ENCODE measurements at regions not wholly inside any gene's neighbourhood (a gene's known extent, or its start where the extent isn't known, plus 50 kb on each side); places are given as distances from the start of the nearest gene placed in this dataset.

GRCh38 chrX:39848243-39848642 is 249.5 kb downstream of the BCOR start:
- no peaks in the 10 kb centered on the region for H3K27me3 ChIP-seq (ENCODE audit: insufficient read depth, low read length)
- no peaks in the 10 kb centered on the region for H3K36me3 ChIP-seq (ENCODE audit: insufficient read depth, low read length)
- H3F3A ChIP-seq (ENCODE audit: insufficient read depth, low read length) = no peaks in the 10 kb centered on the region
- H3K4me1 ChIP-seq (ENCODE audit: insufficient read depth, low read length, severe bottlenecking) = peaks cover 5% of the 10 kb centered on the region
- no peak overlapping the region for H2AFZ ChIP-seq (ENCODE audit: low read length)
- no peaks in the 10 kb centered on the region for H3K79me2 ChIP-seq (ENCODE audit: insufficient read depth, low read length)
- H3K27ac ChIP-seq (ENCODE audit: low read depth, low read length, poor library complexity, severe bottlenecking) = no peak overlapping the region
- H3K9me2 ChIP-seq (ENCODE audit: low read depth, low read length) = no peaks in the 10 kb centered on the region
- H3K4me3 ChIP-seq (ENCODE audit: low read depth, low read length, poor library complexity, severe bottlenecking) = no peak overlapping the region
- no peak overlapping the region for H3K9ac ChIP-seq (ENCODE audit: low read length)
- no peak overlapping the region for H3K4me2 ChIP-seq (ENCODE audit: low read length)
- TF ChIP-seq, protein P1, sequence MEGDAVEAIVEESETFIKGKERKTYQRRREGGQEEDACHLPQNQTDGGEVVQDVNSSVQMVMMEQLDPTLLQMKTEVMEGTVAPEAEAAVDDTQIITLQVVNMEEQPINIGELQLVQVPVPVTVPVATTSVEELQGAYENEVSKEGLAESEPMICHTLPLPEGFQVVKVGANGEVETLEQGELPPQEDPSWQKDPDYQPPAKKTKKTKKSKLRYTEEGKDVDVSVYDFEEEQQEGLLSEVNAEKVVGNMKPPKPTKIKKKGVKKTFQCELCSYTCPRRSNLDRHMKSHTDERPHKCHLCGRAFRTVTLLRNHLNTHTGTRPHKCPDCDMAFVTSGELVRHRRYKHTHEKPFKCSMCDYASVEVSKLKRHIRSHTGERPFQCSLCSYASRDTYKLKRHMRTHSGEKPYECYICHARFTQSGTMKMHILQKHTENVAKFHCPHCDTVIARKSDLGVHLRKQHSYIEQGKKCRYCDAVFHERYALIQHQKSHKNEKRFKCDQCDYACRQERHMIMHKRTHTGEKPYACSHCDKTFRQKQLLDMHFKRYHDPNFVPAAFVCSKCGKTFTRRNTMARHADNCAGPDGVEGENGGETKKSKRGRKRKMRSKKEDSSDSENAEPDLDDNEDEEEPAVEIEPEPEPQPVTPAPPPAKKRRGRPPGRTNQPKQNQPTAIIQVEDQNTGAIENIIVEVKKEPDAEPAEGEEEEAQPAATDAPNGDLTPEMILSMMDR (IDR thresholded peaks at IDR 0.05; ENCODE audit: low read length) = no peak
- TF ChIP-seq EZH2 (IDR thresholded peaks at IDR 0.05; ENCODE audit: borderline replicate concordance, low read length) = no peak
- H4K20me1 ChIP-seq (ENCODE audit: insufficient read depth, low read length) = no peaks in the 10 kb centered on the region
- no peaks in the 10 kb centered on the region for H3K9me3 ChIP-seq (ENCODE audit: low read length)

DNA sequence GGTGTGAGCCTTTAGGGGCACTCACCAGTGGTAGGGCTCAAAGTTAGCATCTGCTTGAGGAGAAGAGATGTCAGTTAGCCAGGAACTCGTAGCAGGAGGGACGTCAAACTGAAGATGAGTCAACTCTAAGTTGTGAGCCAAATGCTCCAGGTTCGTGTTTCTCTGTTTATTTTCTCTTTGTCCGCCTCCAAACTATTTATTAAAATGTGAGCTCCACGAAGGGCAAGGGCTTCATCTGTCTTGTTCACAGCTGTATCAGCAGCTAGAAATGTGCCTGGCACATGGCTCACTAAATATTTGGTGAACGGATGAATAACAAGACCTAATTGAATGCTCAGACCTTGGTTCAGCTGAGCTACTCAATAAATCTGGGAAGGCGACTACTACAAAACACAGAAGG is 248.9 kb downstream of the BCOR start:
- no peaks in the 10 kb centered on the region for H3K9me3 ChIP-seq (ENCODE audit: low read length)
- H3K9ac ChIP-seq (ENCODE audit: low read length) = no peak overlapping the region
- H3K79me2 ChIP-seq (ENCODE audit: insufficient read depth, low read length) = no peaks in the 10 kb centered on the region
- H3K4me3 ChIP-seq (ENCODE audit: low read depth, low read length, poor library complexity, severe bottlenecking) = no peak overlapping the region
- H3K9me2 ChIP-seq (ENCODE audit: low read depth, low read length) = no peaks in the 10 kb centered on the region
- H3K36me3 ChIP-seq (ENCODE audit: insufficient read depth, low read length) = no peaks in the 10 kb centered on the region
- no peaks in the 10 kb centered on the region for H4K20me1 ChIP-seq (ENCODE audit: insufficient read depth, low read length)
- no peak overlapping the region for H2AFZ ChIP-seq (ENCODE audit: low read length)
- H3F3A ChIP-seq (ENCODE audit: insufficient read depth, low read length) = no peaks in the 10 kb centered on the region
- TF ChIP-seq, protein P1 (IDR thresholded peaks at IDR 0.05; ENCODE audit: low read length) = no peak
- no peak for TF ChIP-seq EZH2 (IDR thresholded peaks at IDR 0.05; ENCODE audit: borderline replicate concordance, low read length)
- no peaks in the 10 kb centered on the region for H3K27me3 ChIP-seq (ENCODE audit: insufficient read depth, low read length)
- no peak overlapping the region for H3K4me2 ChIP-seq (ENCODE audit: low read length)
- H3K4me1 ChIP-seq (ENCODE audit: insufficient read depth, low read length, severe bottlenecking) = peaks cover 8% of the 10 kb centered on the region
- H3K27ac ChIP-seq (ENCODE audit: low read depth, low read length, poor library complexity, severe bottlenecking) = no peak overlapping the region

DNA sequence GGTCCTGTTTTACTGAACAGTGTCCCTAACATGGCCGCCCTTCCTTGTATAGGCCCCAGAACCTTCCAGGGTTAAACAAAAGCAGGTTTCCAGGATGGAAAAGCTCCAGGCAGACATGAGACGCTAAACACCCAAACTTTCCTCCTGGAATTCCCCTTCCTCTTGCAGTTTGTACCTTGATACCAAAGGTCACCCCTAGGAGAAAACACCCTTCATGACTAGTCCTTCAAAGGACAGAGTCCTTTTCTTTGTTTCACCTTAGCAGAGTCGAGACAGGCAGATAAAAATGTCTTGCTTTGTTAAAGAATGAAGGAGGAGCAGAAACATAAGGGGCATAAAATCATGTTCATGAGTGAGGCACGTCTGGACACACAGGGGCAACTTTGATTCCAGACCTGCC is 247.5 kb downstream of the BCOR start:
- Histone ChIP-seq H3K4me3 (ENCODE audit: low read depth, low read length, poor library complexity, severe bottlenecking) (no peak overlapping the region), H3K9me3 (ENCODE audit: low read length) (no peaks in the 10 kb centered on the region), H3K4me2 (ENCODE audit: low read length) (no peak overlapping the region), H4K20me1 (ENCODE audit: insufficient read depth, low read length) (no peaks in the 10 kb centered on the region), H3K4me1 (ENCODE audit: insufficient read depth, low read length, severe bottlenecking) (peaks cover 21% of the 10 kb centered on the region), H3F3A (ENCODE audit: insufficient read depth, low read length) (no peaks in the 10 kb centered on the region), H3K27me3 (ENCODE audit: insufficient read depth, low read length) (no peaks in the 10 kb centered on the region), H3K36me3 (ENCODE audit: insufficient read depth, low read length) (no peaks in the 10 kb centered on the region), H3K9me2 (ENCODE audit: low read depth, low read length) (no peaks in the 10 kb centered on the region), H3K9ac (ENCODE audit: low read length) (no peak overlapping the region), H3K27ac (ENCODE audit: low read depth, low read length, poor library complexity, severe bottlenecking) (no peak overlapping the region), H2AFZ (ENCODE audit: low read length) (no peak overlapping the region), H3K79me2 (ENCODE audit: insufficient read depth, low read length) (no peaks in the 10 kb centered on the region)
- no peak for TF ChIP-seq EZH2 (IDR thresholded peaks at IDR 0.05; ENCODE audit: borderline replicate concordance, low read length)
- TF ChIP-seq, protein P1 (IDR thresholded peaks at IDR 0.05; ENCODE audit: low read length) = no peak
